ENCODE measurements at regions not wholly inside any gene's neighbourhood (a gene's known extent, or its start where the extent isn't known, plus 50 kb on each side); places are given as distances from the start of the nearest gene placed in this dataset.

DNA sequence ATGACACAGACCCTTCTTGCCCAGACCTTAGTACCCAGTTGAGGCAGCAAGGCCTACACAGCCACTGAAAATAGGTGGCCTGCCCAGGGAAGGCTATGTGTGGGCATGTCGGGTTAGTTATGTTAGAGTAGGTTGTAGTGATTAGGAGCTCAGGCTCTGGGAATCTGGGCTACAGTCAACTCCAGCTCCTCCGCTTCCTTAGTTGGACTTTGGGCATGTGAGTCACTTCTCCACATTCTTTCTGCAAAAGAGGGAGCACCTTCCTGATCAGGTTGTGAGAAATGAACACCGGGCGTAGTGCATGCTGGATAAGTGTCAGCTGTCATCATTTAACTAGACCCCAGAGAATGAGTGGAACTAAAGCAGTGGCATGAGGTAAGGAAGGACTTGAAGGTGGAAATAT lies 64.8 kb downstream of the ARHGAP35 start:
- H3K4me1 ChIP-seq: peaks cover 0 to 62% (median 47%) of the 10 kb centered on the region in 4 donors
- H3K4me3 ChIP-seq: peak overlapping the region in 1 of 4 donors; percentile 6
- no peak for DNase-seq (ENCODE audit: low spot score in 2 of 2)
- no peaks in the 10 kb centered on the region for H3K9me3 ChIP-seq
- WGBS, 2 donors: 54 to 66% methylated on average over 4 of the region's 4 CpGs
- H3K27ac ChIP-seq: peak overlapping the region; percentile 25 to 70 (median 59)
- H3K36me3 ChIP-seq: peaks cover 0 to 23% (median 0%) of the 10 kb centered on the region in 3 donors
- no peaks in the 10 kb centered on the region for H3K27me3 ChIP-seq
- TF ChIP-seq EP300 (IDR thresholded peaks at IDR 0.05) (no peak), POLR2A (IDR thresholded peaks at IDR 0.05) (no peak)
- TF ChIP-seq, protein P1, sequence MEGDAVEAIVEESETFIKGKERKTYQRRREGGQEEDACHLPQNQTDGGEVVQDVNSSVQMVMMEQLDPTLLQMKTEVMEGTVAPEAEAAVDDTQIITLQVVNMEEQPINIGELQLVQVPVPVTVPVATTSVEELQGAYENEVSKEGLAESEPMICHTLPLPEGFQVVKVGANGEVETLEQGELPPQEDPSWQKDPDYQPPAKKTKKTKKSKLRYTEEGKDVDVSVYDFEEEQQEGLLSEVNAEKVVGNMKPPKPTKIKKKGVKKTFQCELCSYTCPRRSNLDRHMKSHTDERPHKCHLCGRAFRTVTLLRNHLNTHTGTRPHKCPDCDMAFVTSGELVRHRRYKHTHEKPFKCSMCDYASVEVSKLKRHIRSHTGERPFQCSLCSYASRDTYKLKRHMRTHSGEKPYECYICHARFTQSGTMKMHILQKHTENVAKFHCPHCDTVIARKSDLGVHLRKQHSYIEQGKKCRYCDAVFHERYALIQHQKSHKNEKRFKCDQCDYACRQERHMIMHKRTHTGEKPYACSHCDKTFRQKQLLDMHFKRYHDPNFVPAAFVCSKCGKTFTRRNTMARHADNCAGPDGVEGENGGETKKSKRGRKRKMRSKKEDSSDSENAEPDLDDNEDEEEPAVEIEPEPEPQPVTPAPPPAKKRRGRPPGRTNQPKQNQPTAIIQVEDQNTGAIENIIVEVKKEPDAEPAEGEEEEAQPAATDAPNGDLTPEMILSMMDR (IDR thresholded peaks at IDR 0.05): no peak

GRCh38 chr19:46926170-46927071 lies 65.6 kb downstream of the ARHGAP35 start:
- WGBS, 2 donors: 54 to 55% methylated on average over 9 of the region's 9 CpGs
- peak overlapping the region; percentile 25 to 70 (median 59) for H3K27ac ChIP-seq

DNA sequence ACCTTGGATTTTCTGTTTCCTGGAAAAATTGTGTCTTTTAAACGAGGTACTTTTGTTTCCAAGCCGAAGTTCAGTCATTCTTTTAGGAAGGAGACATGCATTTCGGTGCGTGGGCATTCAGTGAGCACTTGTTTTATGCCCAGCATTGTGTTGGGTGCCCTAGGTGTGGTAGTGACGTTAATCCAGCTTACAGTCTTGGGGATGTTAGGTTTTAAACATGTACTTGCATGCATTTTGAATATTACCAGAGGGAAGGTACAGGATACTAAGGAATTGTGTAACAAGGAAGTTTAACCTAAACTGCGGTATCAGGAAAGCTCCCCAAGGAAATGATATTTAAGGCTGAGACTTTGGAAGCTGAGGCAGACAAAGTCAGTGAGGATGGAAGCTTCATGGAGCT lies 66.3 kb downstream of the ARHGAP35 start:
- 47 to 51% methylated on average over 6 of the region's 6 CpGs for WGBS, 2 donors
- Histone ChIP-seq H3K36me3 (peaks cover 0 to 7% (median 0%) of the 10 kb centered on the region in 3 donors), H3K27me3 (no peaks in the 10 kb centered on the region), H3K27ac (peak overlapping the region in 2 of 4 donors; percentile 59 to 70), H3K4me3 (no peak overlapping the region), H3K9me3 (no peaks in the 10 kb centered on the region), H3K4me1 (peaks cover 0 to 67% (median 49%) of the 10 kb centered on the region in 4 donors)
- TF ChIP-seq, protein P1 (IDR thresholded peaks at IDR 0.05): no peak
- TF ChIP-seq EP300 (IDR thresholded peaks at IDR 0.05) (no peak), POLR2A (IDR thresholded peaks at IDR 0.05) (no peak)
- DNase-seq (ENCODE audit: low spot score in 2 of 2): no peak

More at GRCh38 chr19:46926170-46927071, 65.6 kb downstream of the ARHGAP35 start:
- Histone ChIP-seq H3K9me3 (no peaks in the 10 kb centered on the region), H3K4me3 (peak overlapping the region in 1 of 4 donors; percentile 6), H3K27me3 (no peaks in the 10 kb centered on the region), H3K4me1 (peaks cover 0 to 67% (median 47%) of the 10 kb centered on the region in 4 donors), H3K36me3 (peaks cover 0 to 14% (median 0%) of the 10 kb centered on the region in 3 donors)
- DNase-seq (ENCODE audit: low spot score in 2 of 2): no peak
- TF ChIP-seq POLR2A (IDR thresholded peaks at IDR 0.05) (no peak), EP300 (IDR thresholded peaks at IDR 0.05) (no peak)
- TF ChIP-seq, protein P1 (IDR thresholded peaks at IDR 0.05): no peak

GRCh38 chr19:46927893-46928292 lies 67.1 kb downstream of the ARHGAP35 start:
- Histone ChIP-seq H3K27ac (peak overlapping the region in 3 of 4 donors; percentile 2 to 70 (median 59)), H3K27me3 (no peaks in the 10 kb centered on the region), H3K4me3 (no peak overlapping the region), H3K4me1 (peaks cover 0 to 75% (median 54%) of the 10 kb centered on the region in 4 donors), H3K9me3 (no peaks in the 10 kb centered on the region), H3K36me3 (no peaks in the 10 kb centered on the region)
- no peak for TF ChIP-seq POLR2A (IDR thresholded peaks at IDR 0.05)
- TF ChIP-seq, protein P1 (IDR thresholded peaks at IDR 0.05): no peak
- TF ChIP-seq EP300 (IDR thresholded peaks at IDR 0.05): no peak
- DNase-seq (ENCODE audit: low spot score in 2 of 2): no peak
- WGBS, 2 donors: 42 to 50% methylated on average over 4 of the region's 4 CpGs

DNA sequence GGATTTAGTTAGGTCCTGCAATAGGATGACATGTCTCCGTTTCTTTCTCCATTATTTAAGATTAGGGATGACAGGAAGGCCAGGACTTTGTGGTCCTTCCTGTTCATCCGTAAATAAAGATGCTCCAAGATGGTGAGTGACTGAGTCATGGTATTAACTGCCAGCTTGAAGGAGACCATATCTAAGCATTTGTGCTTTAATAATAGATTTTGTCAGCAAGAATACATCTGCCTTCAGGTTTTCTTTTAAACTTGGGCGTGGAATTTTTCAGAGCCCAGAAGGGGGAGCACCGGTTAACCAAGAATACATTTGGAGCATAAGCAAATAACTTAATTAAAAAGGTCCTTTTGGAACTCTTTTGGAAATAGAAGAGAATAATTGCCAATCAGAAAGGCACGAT lies 68.2 kb downstream of the ARHGAP35 start:
- no peak overlapping the region for H3K27ac ChIP-seq
- TF ChIP-seq POLR2A (IDR thresholded peaks at IDR 0.05) (no peak), EP300 (IDR thresholded peaks at IDR 0.05) (no peak)
- TF ChIP-seq, protein P1 (IDR thresholded peaks at IDR 0.05): no peak
- DNase-seq (ENCODE audit: low spot score in 2 of 2): no peak
- H3K9me3 ChIP-seq: no peaks in the 10 kb centered on the region
- no peak overlapping the region for H3K4me3 ChIP-seq
- no peaks in the 10 kb centered on the region for H3K27me3 ChIP-seq
- H3K4me1 ChIP-seq: peaks cover 0 to 79% (median 53%) of the 10 kb centered on the region in 4 donors
- no peaks in the 10 kb centered on the region for H3K36me3 ChIP-seq
- 69 to 79% methylated on average over 5 of the region's 5 CpGs for WGBS, 2 donors
